ENCODE measurements at regions not wholly inside any gene's neighbourhood (a gene's known extent, or its start where the extent isn't known, plus 50 kb on each side); places are given as distances from the start of the nearest gene placed in this dataset.

- WGBS, 2 donors = 13 to 44% methylated on average over 11 of the region's 11 CpGs
- no peaks in the 10 kb centered on the region for H3K4me1 ChIP-seq
- DNase-seq = no peak
These were observed 236.4 kb upstream of the ASCC3 start for GRCh38 chr6:101117393-101118135.

GRCh38 chr6:101118136-101118396 lies 236.9 kb upstream of the ASCC3 start:
- intact Hi-C loops (cut with DNase I) = no loop called here

More at GRCh38 chr6:101117393-101118135, 236.4 kb upstream of the ASCC3 start:
- intact Hi-C loops (cut with DNase I) = no loop called here
- H3K4me3 ChIP-seq = no peak overlapping the region
- TF ChIP-seq POLR2A (IDR thresholded peaks at IDR 0.05) (no peak), EP300 (IDR thresholded peaks at IDR 0.05) (no peak), POLR2AphosphoS5 (IDR thresholded peaks at IDR 0.05) (no peak), CTCF (IDR thresholded peaks at IDR 0.05) (no peak)
- no peaks in the 10 kb centered on the region for H3K36me3 ChIP-seq
- no peaks in the 10 kb centered on the region for H3K9me3 ChIP-seq
- no peak overlapping the region for H3K27ac ChIP-seq
- no peaks in the 10 kb centered on the region for H3K27me3 ChIP-seq

GRCh38 chr6:101120747-101121146 lies 239.6 kb upstream of the ASCC3 start:
- Histone ChIP-seq H3K9me3 (no peaks in the 10 kb centered on the region), H3K4me1 (no peaks in the 10 kb centered on the region), H3K36me3 (no peaks in the 10 kb centered on the region), H3K4me3 (no peak overlapping the region), H3K27me3 (no peaks in the 10 kb centered on the region), H3K27ac (no peak overlapping the region)
- TF ChIP-seq CTCF (IDR thresholded peaks at IDR 0.05) (no peak), POLR2AphosphoS5 (IDR thresholded peaks at IDR 0.05) (no peak), POLR2A (IDR thresholded peaks at IDR 0.05) (no peak), EP300 (IDR thresholded peaks at IDR 0.05) (no peak)
- DNase-seq = no peak
- 80 to 86% methylated on average over 4 of the region's 4 CpGs for WGBS, 2 donors
- intact Hi-C loops (cut with DNase I) = no loop called here

More at GRCh38 chr6:101118136-101118396, 236.9 kb upstream of the ASCC3 start:
- no peaks in the 10 kb centered on the region for H3K4me1 ChIP-seq
- DNase-seq = no peak
- H3K36me3 ChIP-seq = no peaks in the 10 kb centered on the region
- no peak overlapping the region for H3K27ac ChIP-seq
- no peaks in the 10 kb centered on the region for H3K9me3 ChIP-seq
- TF ChIP-seq EP300 (IDR thresholded peaks at IDR 0.05) (no peak), CTCF (IDR thresholded peaks at IDR 0.05) (no peak), POLR2A (IDR thresholded peaks at IDR 0.05) (no peak), POLR2AphosphoS5 (IDR thresholded peaks at IDR 0.05) (no peak)
- H3K27me3 ChIP-seq = no peaks in the 10 kb centered on the region
- no peak overlapping the region for H3K4me3 ChIP-seq
- WGBS, 2 donors = 6 to 42% methylated on average over 1 of the region's 1 CpG

- Histone ChIP-seq H3K9me3 (no peaks in the 10 kb centered on the region), H3K36me3 (no peaks in the 10 kb centered on the region), H3K27ac (no peak overlapping the region), H3K27me3 (no peaks in the 10 kb centered on the region), H3K4me1 (no peaks in the 10 kb centered on the region), H3K4me3 (no peak overlapping the region)
- DNase-seq = no peak
- intact Hi-C loops (cut with DNase I) = no loop called here
- WGBS, 2 donors = 43 to 76% methylated on average over 3 of the region's 3 CpGs
- TF ChIP-seq POLR2A (IDR thresholded peaks at IDR 0.05) (no peak), CTCF (IDR thresholded peaks at IDR 0.05) (no peak), EP300 (IDR thresholded peaks at IDR 0.05) (no peak), POLR2AphosphoS5 (IDR thresholded peaks at IDR 0.05) (no peak)
These were observed 244.3 kb upstream of the ASCC3 start for GRCh38 chr6:101125380-101125971.
